ENCODE measurements at regions not wholly inside any gene's neighbourhood (a gene's known extent, or its start where the extent isn't known, plus 50 kb on each side); places are given as distances from the start of the nearest gene placed in this dataset.

DNA sequence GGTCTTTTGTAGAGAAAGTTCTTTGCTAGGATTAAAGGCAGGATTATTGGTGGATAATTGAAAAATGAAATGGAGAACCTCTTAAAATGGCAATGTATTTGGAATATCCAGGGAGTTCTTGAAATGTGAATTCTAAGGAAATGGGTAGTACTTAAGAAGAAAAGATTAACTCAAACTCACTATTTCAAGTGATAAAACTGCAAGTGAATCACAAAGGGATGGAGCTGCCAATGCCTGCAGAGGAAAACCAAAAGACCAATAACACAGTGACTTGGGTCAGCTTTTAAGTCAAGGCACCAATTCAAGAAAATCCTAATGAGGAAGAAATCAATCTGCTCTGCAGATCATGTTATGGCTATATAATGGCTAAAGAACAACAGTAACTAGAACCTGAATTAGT is 67.6 kb upstream of the ETAA1 start:
- FAIRE-seq (no peak), DNase-seq (ENCODE audit: low read depth, low spot score) (no peak)
- Histone ChIP-seq H2AFZ (ENCODE audit: low read depth, low read length) (no peak overlapping the region), H3K4me2 (ENCODE audit: insufficient read depth, low read length) (no peak overlapping the region), H3K79me2 (ENCODE audit: control insufficient read depth, insufficient read depth, low read length) (no peaks in the 10 kb centered on the region), H3K9me1 (replicated peaks; ENCODE audit: control insufficient read depth, extremely low read depth, insufficient read depth, low read length) (no peaks in the 10 kb centered on the region), H3K36me3 (ENCODE audit: control insufficient read depth in 2 of 2, extremely low read depth in 1 of 2, insufficient read depth in 2 of 2, low read length in 2 of 2) (no peaks in the 10 kb centered on the region), H3K27ac (ENCODE audit: insufficient read depth, low read depth, low read length) (no peak overlapping the region), H3K9me3 (replicated peaks; ENCODE audit: control insufficient read depth, insufficient read depth, low read length) (no peaks in the 10 kb centered on the region), H3K9ac (replicated peaks; ENCODE audit: extremely low read depth, insufficient read depth, low read length) (no peak overlapping the region), H4K20me1 (replicated peaks; ENCODE audit: control insufficient read depth, extremely low read depth, insufficient read depth, low read length) (no peaks in the 10 kb centered on the region), H3K27me3 (ENCODE audit: control insufficient read depth in 2 of 2, insufficient read depth in 2 of 2, low read length in 2 of 2) (no peaks in the 10 kb centered on the region), H3K4me3 (replicated peaks in 1 of 3; ENCODE audit: insufficient read depth in 1 of 3, low read depth in 1 of 3, low read length in 3 of 3) (no peak overlapping the region), H3K4me1 (ENCODE audit: control insufficient read depth, extremely low read depth, insufficient read depth, low read length) (no peaks in the 10 kb centered on the region)
- ChIA-PET POLR2A (no interaction called here), CTCF (no interaction called here)
- BruUV-seq (replicated peaks) = no TSS peak
- intact Hi-C loops (cut with micrococcal nuclease) (no loop called here), dilution Hi-C loops (cut with MboI; ENCODE audit: extremely low pct_ligation_motif_present, low sequenced_read_pairs) (no loop called here)
- TF ChIP-seq POLR2AphosphoS5 (IDR thresholded peaks at IDR 0.05; ENCODE audit: insufficient read depth, low read depth, low read length) (no peak), JUN (IDR thresholded peaks at IDR 0.05; ENCODE audit: borderline replicate concordance, insufficient read depth, insufficient read length, low read depth) (no peak), GATA2 (IDR thresholded peaks at IDR 0.05; ENCODE audit: insufficient read depth, insufficient read length, low read depth, low read length) (no peak), MYC (IDR thresholded peaks at IDR 0.05; ENCODE audit: low read depth, low read length) (no peak), POLR2A (IDR thresholded peaks at IDR 0.05; ENCODE audit: low read depth, low read length) (no peak), FOS (IDR thresholded peaks at IDR 0.05; ENCODE audit: borderline replicate concordance, insufficient read depth, low read length) (no peak), MAX (IDR thresholded peaks at IDR 0.05; ENCODE audit: insufficient read depth, insufficient read length) (no peak), EZH2 (IDR thresholded peaks at IDR 0.05; ENCODE audit: borderline replicate concordance, low read depth, low read length, severe bottlenecking) (no peak)
- TF ChIP-seq, protein P1, sequence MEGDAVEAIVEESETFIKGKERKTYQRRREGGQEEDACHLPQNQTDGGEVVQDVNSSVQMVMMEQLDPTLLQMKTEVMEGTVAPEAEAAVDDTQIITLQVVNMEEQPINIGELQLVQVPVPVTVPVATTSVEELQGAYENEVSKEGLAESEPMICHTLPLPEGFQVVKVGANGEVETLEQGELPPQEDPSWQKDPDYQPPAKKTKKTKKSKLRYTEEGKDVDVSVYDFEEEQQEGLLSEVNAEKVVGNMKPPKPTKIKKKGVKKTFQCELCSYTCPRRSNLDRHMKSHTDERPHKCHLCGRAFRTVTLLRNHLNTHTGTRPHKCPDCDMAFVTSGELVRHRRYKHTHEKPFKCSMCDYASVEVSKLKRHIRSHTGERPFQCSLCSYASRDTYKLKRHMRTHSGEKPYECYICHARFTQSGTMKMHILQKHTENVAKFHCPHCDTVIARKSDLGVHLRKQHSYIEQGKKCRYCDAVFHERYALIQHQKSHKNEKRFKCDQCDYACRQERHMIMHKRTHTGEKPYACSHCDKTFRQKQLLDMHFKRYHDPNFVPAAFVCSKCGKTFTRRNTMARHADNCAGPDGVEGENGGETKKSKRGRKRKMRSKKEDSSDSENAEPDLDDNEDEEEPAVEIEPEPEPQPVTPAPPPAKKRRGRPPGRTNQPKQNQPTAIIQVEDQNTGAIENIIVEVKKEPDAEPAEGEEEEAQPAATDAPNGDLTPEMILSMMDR (IDR thresholded peaks at IDR 0.05; ENCODE audit: extremely low read depth in 1 of 2, insufficient read depth in 1 of 2, low read depth in 1 of 2, low read length in 2 of 2) = no peak

Data from endothelial cell of umbilical vein (primary cell).